Heart left ventricle (tissue), 16 donors: ENCODE measurements at regions not wholly inside any gene's neighbourhood (a gene's known extent, or its start where the extent isn't known, plus 50 kb on each side); places are given as distances from the start of the nearest gene placed in this dataset.
A peak's percentile ranks its signal among the peaks of the same experiment; 100 is the strongest.

Experiments used
- ATAC-seq, 4 donors: fragments of 200-7000 bp; cut with Tn5 transposase; one replicate each; pipeline ENCODE4 v1.9.1; 2020 to 2022; ENCODE audit warnings: moderate library complexity in 4 of 4, mild to moderate bottlenecking in 3 of 4, moderate number of reproducible peaks in 1 of 4
- DNase-seq, 5 donors: peaks; one replicate each; pipeline ENCODE4 v3.0.0-alpha.2; 2020
- H3K27ac ChIP-seq, 12 donors: fragments of 200-600 bp; sonication (generic) in 4 of 12; one replicate each; pipeline versions ENCODE4 v1.5.0 to v1.8.0; 2016 to 2022; ENCODE audit warnings: mild to moderate bottlenecking in 2 of 12
- H3K27me3 ChIP-seq, 9 donors: fragments of 200-600 bp; sonication (generic) in 2 of 9; one replicate each; pipeline versions ENCODE4 v1.5.1 to v1.8.0; 2016 to 2022; ENCODE audit warnings: mild to moderate bottlenecking in 3 of 9
- H3K36me3 ChIP-seq, 9 donors: fragments of 200-600 bp; sonication (generic) in 2 of 9; one replicate each; pipeline versions ENCODE4 v1.5.0 to v1.8.0; 2018 to 2022; ENCODE audit warnings: mild to moderate bottlenecking in 2 of 9
- H3K4me1 ChIP-seq, 12 donors: fragments of 200-600 bp; sonication (generic) in 4 of 12; one replicate each; pipeline versions ENCODE4 v1.5.0 to v1.8.0; 2016 to 2022; ENCODE audit warnings: mild to moderate bottlenecking in 3 of 12
- H3K4me3 ChIP-seq, 12 donors: fragments of 200-600 bp; sonication (generic) in 4 of 12; one replicate each; pipeline versions ENCODE4 v1.5.0 to v1.8.0; 2017 to 2022; ENCODE audit warnings: mild to moderate bottlenecking in 9 of 12, moderate library complexity in 4 of 12
- H3K9me3 ChIP-seq, 12 donors: fragments of 200-600 bp; sonication (generic) in 4 of 12; one replicate each; pipeline versions ENCODE4 v1.5.0 to v1.8.0; 2016 to 2022; ENCODE audit warnings: mild to moderate bottlenecking in 1 of 12
- POLR2A ChIP-seq, 2 donors: fragments of 450-650 bp; IDR thresholded peaks; one replicate each; pipeline ENCODE4 v1.6.1; 2017; ENCODE audit warnings: antibody characterized with exemption in 2 of 2, mild to moderate bottlenecking in 2 of 2, moderate library complexity in 2 of 2
- WGBS, 4 donors: extraction: QIAGEN DNeasy Blood & Tissue Kit in 2 of 4; methylation state at CpG; one replicate each; pipeline versions ENCODE4 v1.1.5 to v1.1.7; 2013 to 2018; 5-methylcytosine and 5-hydroxymethylcytosine counted together
- intact Hi-C, 10 donors: fragments of 100-400 bp; cut with DNase I; formaldehyde crosslinking; loops; one replicate each; pipeline versions ENCODE4 v1.11.1 to v1.14.2; 2022
- TF ChIP-seq, protein P1 (sequence below), 12 donors: fragments of 200-600 bp; sonication (generic) in 4 of 12; IDR thresholded peaks; one replicate each; pipeline versions ENCODE4 v1.5.0 to v1.8.0; 2018 to 2022; ENCODE audit warnings: antibody characterized with exemption in 12 of 12, mild to moderate bottlenecking in 5 of 12
- donor health status: ischemic (EF 13 %, LVEDD 7.1; RV severe dilation, severe dysfunction).
- donor health status: healthy with polysubstance abuse.
- donor health status: DM: no; HTN: yes; CAD: no.
- donor health status: DM: no; HTN: no; CAD: no.
- donor health status: ischemic (EF 25% LVEDD 6.9; RV normal size, moderate dysfunction).
- donor health status: ischemic (EF 25% LVEDD 5.7; RV mildly dilated, moderate dysfunction).
- donor health status: healthy.
- donor health status: DM: yes; HTN: yes; CAD: no.
- donor health status: ischemic (EF 35%, LVEDD 5.7; RV mildly dilated, moderate dysfunction).
- donor health status: nonischemic (EF 11% LVEDD 7.7; RV severe dilation, severe dysfunction).
- donor health status: DM: yes; HTN: yes; CAD: no.
- donor health status: PGD.
- donor health status: ischemic (EF 29% LVEDD 5.4; RV normal size, mild dysfunction).
- donor health status: nonischemic (EF 23%, LVEDD 6.1; RV moderate dilation, normal function).

DNA sequence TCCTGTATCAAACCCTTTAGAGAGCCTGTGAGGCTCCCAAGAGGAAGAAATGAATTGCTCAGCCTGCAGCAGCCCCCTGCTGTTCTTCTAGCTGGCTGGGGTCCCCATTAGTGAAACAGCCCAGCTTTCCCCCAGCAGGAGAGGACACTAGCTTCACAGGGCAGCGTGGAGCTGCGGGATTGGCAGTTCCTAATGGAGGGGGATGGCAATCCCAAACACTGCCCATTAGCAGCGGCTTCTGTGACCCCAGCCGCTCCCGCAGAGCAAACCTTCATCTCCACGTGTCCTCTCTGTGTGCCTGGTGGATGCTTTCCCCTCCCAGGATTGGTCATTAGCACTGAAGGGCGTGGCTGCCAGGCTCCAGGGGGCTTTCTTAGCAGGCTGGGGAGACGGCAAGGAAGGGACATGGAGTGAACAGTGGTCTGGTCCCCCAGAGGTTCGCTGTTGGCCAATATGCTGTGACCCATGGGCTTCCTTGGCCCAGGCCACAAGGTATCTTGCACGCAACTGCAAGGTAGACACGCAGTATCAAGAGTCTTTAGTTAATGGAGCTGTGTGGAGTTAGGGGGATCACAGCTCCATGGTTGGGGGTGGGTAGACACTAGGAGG lies 322.5 kb upstream of the ZMIZ1 start:
- intact Hi-C loops = no loop called here
- no peak for ATAC-seq
- Histone ChIP-seq H3K4me3 (no peak overlapping the region), H3K27me3 (no peaks in the 10 kb centered on the region), H3K27ac (peak overlapping the region in 2 of 12 donors; percentile 64 to 78), H3K4me1 (peaks cover 5 to 64% (median 37%) of the 10 kb centered on the region in 12 donors), H3K36me3 (no peaks in the 10 kb centered on the region), H3K9me3 (no peaks in the 10 kb centered on the region)
- TF ChIP-seq, protein P1, sequence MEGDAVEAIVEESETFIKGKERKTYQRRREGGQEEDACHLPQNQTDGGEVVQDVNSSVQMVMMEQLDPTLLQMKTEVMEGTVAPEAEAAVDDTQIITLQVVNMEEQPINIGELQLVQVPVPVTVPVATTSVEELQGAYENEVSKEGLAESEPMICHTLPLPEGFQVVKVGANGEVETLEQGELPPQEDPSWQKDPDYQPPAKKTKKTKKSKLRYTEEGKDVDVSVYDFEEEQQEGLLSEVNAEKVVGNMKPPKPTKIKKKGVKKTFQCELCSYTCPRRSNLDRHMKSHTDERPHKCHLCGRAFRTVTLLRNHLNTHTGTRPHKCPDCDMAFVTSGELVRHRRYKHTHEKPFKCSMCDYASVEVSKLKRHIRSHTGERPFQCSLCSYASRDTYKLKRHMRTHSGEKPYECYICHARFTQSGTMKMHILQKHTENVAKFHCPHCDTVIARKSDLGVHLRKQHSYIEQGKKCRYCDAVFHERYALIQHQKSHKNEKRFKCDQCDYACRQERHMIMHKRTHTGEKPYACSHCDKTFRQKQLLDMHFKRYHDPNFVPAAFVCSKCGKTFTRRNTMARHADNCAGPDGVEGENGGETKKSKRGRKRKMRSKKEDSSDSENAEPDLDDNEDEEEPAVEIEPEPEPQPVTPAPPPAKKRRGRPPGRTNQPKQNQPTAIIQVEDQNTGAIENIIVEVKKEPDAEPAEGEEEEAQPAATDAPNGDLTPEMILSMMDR (IDR thresholded peaks at IDR 0.05) = no peak
- no peak for TF ChIP-seq POLR2A (IDR thresholded peaks at IDR 0.05)
- 94 to 96% (median 95%) methylated on average over 11 of the region's 11 CpGs for WGBS, 4 donors
- DNase-seq = no peak

DNA sequence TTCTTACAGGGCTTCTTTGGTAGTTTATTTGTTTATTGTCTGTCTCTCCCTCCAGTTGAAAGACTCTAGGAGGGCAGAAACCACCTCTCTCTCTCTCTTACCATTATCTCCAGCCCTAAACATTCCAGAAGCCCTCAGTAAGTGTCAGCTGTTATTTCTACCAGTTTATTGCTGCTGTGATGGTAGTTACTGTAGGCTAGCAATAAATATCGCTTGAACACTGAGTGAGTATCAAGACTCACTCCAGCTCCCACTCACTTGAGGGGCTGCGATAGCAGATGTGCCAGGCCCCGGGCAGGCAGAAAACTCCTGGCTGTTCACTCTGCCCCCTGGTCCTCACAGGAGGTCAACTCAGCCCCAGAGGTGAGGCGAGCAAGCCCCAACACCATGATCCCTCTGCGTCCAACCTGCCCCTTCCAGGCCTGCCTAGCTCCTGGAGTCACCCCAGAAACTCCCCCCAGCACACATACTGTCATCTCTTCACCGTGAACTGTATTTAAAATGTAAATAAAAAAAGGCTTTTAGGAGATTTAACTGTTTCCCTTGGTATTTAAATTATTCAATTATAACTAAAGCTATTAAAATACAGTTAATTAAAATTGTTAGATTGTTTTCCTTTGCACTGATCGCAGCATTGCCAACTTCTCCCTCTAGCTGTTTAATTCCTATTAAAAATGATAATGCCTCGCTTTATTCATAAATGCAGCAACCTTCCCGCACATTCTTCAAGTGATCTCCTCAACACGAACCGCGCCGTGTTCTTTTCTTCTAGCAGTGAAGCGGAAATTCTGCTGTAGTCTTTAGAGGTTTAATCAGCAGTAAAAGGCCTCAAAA lies 321.1 kb upstream of the ZMIZ1 start:
- H3K4me1 ChIP-seq = peaks cover 5 to 50% (median 31%) of the 10 kb centered on the region in 12 donors
- intact Hi-C loops = no loop called here
- no peak overlapping the region for H3K4me3 ChIP-seq
- WGBS, 4 donors = 83 to 90% (median 87%) methylated on average over 14 of the region's 14 CpGs
- peak in 1 of 4 donors; percentile 3 for ATAC-seq
- H3K27ac ChIP-seq = peak overlapping the region in 4 of 12 donors; percentile 4 to 48 (median 18)
- no peak for DNase-seq
- TF ChIP-seq, protein P1 (IDR thresholded peaks at IDR 0.05) = no peak
- no peak for TF ChIP-seq POLR2A (IDR thresholded peaks at IDR 0.05)
- H3K9me3 ChIP-seq = no peaks in the 10 kb centered on the region
- H3K27me3 ChIP-seq = no peaks in the 10 kb centered on the region
- H3K36me3 ChIP-seq = no peaks in the 10 kb centered on the region

DNA sequence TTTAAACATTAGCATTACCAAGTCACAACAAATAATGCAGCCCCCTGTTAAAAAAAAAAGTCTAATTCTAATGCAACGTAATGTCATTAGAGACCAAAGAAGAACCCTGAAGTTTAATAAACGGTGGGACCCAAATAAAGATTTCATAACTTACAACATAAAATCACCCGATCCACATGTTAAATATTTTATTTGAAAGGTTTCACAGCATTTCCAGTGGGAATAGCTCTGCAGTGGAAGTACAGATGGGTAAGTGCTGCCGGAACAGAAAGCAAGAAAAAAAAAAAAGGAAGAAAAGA lies 320.6 kb upstream of the ZMIZ1 start:
- H3K27me3 ChIP-seq = no peaks in the 10 kb centered on the region
- ATAC-seq (no peak), DNase-seq (no peak)
- no peaks in the 10 kb centered on the region for H3K36me3 ChIP-seq
- no peak overlapping the region for H3K27ac ChIP-seq
- no peak overlapping the region for H3K4me3 ChIP-seq
- peaks cover 5 to 44% (median 26%) of the 10 kb centered on the region in 12 donors for H3K4me1 ChIP-seq
- WGBS, 4 donors = 74 to 97% (median 90%) methylated on average over 4 of the region's 4 CpGs
- intact Hi-C loops = no loop called here
- H3K9me3 ChIP-seq = no peaks in the 10 kb centered on the region
- TF ChIP-seq, protein P1 (IDR thresholded peaks at IDR 0.05) = no peak
- TF ChIP-seq POLR2A (IDR thresholded peaks at IDR 0.05) = no peak

DNA sequence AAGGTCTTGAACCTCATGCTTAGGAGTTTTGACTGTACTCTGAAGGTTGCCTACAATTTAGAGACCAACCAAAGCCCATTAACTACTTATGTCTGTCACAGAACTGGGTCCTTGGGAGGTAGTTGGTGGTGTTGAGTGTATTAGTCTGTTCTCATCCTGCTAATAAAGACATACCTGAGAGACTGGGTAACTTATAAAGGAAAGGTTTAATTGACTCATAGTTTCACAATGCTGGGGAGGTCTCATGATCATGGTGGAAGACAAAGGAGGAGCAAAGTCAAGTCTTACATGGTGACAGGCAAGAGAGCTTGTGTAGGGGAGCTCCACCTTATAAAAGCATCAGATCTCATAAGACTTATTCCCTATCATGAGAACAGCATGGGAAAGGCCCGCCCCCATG lies 319.6 kb upstream of the ZMIZ1 start:
- TF ChIP-seq, protein P1 (IDR thresholded peaks at IDR 0.05) = no peak
- H3K27ac ChIP-seq = no peak overlapping the region
- DNase-seq (no peak), ATAC-seq (no peak)
- H3K9me3 ChIP-seq = no peaks in the 10 kb centered on the region
- H3K27me3 ChIP-seq = no peaks in the 10 kb centered on the region
- H3K4me1 ChIP-seq = peaks cover 5 to 34% (median 18%) of the 10 kb centered on the region in 12 donors
- WGBS, 4 donors = 94 to 97% (median 95%) methylated on average over 1 of the region's 1 CpG
- H3K4me3 ChIP-seq = no peak overlapping the region
- intact Hi-C loops = no loop called here
- H3K36me3 ChIP-seq = no peaks in the 10 kb centered on the region
